ENCODE measurements at regions not wholly inside any gene's neighbourhood (a gene's known extent, or its start where the extent isn't known, plus 50 kb on each side); places are given as distances from the start of the nearest gene placed in this dataset.

DNA sequence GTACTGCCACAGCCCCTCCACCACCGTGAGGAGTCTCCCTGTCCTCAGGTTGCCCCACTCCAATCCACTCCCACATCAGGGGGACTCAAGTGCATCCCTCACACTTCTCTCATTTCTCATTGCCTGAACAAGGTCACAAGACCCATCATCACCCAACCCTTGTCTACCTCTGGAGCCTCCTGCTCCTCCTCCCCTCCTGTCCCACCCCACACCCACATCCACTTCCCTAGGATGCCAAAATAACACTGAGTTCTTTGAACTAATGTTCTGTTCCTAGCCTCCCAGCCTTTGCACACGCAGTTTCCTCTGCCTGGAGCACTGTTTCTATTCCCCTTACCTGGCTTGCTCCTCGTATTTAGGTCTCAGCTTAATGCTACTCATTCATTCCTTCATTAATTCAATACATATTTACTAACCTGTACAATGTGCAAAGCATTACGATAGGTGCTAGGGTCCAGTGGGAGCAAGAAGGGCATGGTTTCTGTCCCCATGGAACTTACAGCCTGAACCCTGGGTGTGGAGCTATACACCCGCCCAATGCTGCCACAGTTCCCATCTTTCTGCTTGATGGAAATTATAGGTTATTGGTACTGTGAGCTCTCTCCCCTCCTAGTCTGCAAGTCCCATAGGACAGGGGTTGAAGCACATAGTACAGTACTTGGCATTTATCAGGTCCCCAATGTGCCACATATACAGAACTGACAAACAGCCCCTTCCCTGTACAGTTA is 96.1 kb upstream of the GRIK3 start:
- DNase-seq: no peak

DNA sequence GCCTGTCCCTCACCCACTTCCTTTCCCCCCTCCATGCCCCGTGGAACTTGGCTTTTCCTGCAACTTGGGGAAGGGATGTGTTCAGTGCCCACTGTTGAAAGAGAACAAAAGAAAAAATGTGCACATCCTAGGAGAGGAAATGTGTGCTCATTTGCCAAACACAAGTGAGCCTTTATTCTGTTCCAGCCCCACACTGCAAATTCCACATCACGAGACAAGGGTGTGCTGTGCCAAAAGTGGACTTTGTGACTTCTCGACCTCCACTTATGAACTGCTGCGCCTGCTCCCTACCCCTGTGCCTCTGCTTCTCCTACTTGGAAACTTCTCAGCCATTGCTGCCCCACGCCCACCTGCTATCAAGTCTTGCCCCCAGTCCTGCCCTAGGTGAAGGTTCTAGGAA is 97.0 kb upstream of the GRIK3 start:
- DNase-seq: no peak

DNA sequence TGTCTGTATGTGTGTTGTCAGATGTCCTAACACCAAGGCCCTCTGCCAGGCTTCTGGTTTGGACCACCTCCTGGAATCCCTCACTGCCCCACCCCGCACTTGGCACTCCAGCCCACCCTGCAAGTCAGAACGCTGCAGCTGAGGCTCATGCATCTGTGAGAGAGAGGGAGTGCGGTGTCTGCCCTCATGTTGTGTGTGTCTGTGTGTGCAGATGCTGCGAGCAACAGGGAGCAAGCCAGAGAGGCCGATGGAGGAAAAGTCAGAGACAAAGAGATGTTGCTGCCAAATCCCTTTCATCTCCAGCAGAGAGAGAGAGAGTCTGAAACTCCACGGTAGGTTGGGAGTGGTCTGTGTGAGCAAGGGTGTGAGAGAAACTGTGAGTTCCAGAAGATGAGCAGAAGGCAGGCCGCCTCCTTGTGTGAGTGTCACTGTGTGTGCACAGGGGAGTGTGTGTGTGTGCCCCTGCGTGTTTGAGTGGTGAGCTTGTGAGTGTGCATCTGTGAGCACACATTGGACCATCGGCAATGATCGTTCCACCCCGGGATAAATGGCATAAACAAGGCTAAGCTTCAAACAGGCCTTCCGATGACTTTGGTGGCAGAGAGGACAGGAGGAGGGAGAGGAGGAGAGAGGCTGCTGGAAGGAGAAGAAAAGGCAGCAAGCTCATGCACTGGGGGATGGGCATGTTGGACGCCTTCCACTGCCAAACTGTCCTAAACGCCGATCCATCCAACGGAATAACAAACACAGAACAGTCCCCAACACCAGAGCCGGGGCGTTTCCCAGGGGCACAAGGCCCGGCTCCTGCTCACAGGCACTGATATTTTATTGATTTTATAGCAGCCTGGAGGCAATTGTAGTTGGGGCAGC is 99.2 kb upstream of the GRIK3 start:
- no peak for DNase-seq

DNA sequence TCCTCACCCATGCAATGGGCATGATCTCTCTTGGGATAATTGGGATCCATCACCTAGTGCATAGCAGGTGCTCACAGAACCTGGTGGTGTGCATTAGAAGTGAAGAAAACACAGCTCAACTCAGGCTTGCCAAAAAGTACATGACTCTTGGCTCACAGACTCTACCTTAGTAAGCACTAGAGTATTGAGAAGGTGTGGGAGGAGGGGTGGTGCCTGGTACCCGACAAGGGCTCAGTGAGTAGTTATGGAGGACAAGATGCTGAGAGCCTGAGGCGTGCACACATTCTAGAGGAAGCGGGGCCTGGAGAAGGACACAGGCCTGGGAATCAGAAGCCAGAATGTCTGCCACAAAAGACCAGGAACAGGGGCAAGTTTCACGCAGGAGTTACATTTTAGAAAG is 100.3 kb upstream of the GRIK3 start:
- DNase-seq: no peak

DNA sequence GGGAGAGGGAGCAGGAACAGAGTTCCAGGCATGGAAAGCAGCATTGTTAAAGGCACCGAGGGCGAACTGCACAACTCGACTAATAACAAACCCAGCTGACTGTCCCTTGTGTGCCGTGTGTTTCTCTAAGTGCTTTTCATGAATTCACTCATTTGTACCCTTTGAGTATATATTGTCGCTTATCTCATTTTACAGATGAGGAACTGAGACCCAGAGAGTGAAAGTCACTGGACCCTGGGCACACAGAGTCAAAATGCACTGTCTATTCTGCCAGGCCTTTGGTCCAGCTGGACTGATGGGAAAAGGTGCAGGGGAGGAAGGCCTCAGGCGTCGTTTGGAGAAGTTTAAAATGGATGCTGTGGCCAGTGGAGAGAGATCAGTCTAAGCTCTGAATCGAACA is 100.7 kb upstream of the GRIK3 start:
- no peak for DNase-seq

DNA sequence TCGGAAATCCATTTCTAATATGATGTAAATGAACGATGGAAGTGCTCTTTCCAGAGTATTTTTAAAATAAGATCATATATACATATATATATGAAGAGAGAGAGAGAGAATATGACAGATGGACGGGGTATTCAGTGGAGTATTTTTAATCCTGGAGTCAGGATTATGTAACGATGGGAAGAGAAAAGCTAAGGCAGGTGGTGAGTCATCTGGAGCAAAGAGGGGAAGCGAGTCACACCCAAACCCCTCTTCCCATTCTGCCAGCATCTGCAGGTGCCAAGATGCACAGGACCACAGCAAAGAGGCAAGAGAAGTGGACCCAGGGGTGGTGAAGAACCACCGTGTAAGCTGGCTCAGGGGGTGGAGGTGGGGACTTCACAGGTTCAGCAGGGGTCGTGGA is 102.7 kb upstream of the GRIK3 start:
- no peak for DNase-seq

DNA sequence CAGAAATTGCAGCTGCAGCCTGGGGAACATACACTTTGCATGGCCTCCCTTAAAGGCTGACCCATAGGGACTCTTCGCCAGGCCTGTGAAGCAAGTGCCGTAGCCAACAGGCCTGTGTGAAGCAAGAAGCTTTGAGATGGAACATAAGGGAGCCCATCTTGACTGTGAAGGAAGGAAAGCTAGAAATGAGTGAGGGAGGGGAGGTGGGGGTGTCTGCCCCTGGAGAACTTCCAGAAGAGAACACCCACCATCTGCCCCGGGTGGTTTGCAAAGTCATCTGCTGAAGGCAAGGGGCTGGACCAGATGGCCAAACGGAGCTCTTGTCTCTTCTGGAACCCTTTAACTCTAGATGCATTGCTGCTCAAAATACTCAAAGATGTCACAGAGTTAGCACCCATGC is 103.3 kb upstream of the GRIK3 start:
- peak; percentile 3 for DNase-seq

DNA sequence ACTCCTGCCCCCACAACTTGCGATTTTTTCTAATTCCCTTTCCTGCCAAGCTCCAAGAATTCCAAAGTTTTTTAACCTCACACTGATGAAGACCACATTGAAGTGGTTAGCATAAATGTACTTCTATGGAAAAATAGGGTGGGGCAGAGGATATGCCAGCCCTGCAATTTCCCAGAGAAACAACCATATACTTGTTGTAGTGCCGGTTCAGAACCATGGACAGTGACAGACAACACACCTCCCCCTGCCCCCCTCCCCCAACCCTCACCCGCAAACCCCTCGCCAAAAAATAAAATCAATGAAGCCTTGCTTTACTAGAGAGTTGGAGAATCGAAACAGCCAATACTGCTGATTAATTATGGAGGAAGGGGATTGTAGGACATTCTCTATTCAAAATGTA is 109.5 kb upstream of the GRIK3 start:
- DNase-seq: no peak

DNA sequence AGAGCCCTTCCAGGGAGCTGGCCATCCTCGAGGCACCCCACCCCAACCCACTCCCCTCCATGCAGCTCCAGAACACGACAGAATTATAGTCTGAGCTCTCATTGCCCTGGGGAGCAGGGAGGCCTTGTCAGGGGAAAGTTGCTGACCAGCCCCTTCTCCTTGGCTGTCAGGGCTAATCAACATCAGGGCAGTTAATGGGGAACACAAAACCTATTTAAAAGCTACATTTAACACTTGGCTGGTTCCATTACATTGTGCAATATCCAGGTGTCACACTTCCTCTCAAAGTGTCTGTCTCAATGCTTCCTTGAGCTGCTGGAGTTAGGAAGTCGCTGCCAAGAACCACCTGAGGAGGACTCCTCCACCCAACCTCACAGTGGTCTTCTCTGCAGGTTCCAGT is 111.8 kb upstream of the GRIK3 start:
- no peak for DNase-seq

DNA sequence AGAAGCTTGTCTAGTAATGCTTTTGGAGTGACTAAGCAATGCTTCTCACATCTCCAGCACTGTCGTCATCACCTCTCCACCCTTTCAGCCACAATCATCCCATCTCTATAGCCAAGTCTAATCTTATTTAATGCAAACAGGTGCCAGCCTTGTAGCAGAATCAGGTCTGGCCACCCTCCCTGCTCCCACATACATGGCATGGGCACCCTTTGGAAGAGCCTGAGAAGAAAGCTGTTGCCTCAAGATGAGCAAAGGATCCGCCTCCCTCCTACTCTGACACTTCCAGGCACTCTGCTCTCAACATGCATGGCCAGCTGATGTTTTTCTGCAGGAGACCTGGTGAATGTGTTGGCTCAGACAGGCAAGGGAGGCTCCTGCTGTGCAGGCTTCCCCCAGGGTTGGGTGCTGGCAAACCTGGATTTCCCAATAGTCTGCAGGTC is 113.1 kb upstream of the GRIK3 start:
- peak; percentile 28 for DNase-seq

DNA sequence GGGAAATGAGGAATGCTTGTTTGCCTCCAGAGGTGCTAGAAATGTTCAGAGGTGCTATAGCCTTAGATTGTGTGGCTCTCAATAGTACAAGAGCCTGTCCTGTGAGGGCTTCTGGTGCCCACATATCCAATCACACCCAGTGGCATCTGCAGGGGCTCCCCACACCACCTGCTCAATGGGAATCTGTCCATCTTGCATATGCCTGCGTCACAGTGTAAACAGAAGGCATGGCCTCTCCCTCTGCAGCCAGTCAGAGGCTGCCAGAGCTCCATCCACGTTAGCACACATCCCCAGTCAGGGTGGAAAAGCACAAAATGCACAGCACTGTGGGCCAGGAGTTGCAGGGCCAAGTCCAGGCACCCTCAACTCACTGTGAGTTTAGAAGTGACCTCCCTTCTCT is 113.6 kb upstream of the GRIK3 start:
- DNase-seq: no peak

DNA sequence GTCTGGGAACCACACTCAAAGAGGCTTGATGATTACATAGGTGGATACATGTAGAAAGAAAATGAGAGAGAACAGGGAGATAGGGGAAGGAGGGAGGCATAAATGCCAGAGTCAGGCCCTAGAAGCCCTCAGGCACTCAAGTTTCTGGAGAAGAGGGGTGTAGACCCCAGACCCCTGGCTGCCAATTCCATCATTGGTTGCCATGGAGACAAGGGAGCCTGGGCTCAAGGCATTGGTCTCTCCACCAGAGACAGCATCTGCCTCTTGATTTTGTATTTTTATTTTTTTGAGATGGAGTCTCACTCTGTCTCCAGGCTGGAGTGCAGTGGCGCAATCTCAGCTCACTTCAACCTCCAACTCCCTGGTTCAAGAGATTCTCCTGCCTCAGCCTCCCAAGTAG is 114.3 kb upstream of the GRIK3 start:
- DNase-seq: no peak

DNA sequence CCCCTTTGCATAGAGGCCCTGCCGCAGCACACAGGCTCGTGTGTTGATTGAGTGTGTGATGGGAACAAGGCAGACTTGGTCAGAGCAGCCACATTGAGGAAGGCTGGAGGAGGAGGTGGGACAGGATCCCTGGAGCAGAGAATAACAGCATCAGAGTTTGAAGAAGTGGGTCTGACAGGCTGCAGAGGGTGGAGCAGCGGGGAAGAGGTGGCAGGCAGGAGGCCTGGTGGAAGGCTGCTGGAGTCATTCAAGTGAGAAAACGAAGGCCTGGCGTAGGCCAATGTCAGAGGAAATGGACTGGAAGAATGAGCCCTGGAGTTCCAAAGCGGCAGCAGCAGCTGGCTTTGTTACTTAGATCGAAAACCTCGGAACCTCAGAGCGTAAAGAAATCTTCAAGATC is 115.0 kb upstream of the GRIK3 start:
- DNase-seq: no peak

DNA sequence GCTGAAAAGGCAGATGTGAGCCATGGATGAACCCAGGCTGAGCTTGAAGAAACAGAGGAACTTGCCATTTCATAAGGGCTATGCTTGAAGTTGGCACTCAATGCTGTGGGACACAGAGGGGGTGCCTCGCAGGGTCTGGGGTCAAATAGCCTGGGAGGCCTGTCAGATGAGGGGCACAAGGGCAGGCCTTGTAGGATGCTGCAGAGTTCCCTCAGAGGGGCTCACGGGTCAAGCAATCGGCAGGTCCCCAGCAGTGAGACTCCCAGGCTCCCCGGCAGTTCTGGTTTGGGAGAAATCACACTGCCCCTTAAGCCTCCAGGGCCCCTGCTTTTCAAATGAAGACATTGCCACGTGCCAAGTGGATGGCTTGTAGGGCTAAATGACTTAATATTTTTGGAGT is 116.7 kb upstream of the GRIK3 start:
- DNase-seq: no peak

DNA sequence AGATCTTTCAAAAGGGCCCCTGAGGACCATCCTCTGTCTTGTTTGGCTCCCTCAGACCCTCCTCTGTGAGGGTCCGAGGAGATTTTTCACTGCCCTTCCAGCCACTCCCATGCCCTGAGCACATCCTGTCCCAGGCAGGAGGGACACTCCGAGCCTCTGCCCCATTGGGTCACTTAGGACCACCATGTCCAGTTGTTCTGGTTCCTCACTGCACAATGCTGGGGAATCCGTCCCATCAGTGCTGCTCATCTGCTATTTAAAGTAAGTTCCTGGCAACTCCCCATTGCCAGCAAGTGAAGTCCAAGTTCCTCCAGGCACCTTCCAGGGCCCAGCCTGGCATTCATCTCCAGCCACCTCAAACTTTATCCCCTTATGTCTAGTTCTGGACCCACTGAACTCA is 117.5 kb upstream of the GRIK3 start:
- no peak for DNase-seq

DNA sequence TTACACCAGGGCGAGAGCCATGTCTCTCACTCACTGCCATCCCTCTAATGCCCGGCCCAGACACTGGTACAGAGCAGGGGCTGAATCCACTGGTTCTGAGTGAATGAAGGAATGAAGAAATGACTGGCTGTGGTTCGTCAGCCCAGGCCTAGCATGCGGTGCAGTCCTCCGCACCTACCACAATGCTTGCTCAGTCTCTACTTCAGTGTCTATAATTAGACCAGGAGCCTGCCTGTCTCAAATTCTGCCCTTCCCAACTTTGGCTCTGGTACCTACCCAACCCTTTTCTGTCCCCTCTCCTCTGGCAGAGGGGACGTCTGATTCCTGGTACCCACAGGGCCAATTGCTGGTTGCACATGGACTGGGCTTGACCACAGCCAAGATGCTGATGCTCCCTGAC is 118.2 kb upstream of the GRIK3 start:
- DNase-seq: no peak

DNA sequence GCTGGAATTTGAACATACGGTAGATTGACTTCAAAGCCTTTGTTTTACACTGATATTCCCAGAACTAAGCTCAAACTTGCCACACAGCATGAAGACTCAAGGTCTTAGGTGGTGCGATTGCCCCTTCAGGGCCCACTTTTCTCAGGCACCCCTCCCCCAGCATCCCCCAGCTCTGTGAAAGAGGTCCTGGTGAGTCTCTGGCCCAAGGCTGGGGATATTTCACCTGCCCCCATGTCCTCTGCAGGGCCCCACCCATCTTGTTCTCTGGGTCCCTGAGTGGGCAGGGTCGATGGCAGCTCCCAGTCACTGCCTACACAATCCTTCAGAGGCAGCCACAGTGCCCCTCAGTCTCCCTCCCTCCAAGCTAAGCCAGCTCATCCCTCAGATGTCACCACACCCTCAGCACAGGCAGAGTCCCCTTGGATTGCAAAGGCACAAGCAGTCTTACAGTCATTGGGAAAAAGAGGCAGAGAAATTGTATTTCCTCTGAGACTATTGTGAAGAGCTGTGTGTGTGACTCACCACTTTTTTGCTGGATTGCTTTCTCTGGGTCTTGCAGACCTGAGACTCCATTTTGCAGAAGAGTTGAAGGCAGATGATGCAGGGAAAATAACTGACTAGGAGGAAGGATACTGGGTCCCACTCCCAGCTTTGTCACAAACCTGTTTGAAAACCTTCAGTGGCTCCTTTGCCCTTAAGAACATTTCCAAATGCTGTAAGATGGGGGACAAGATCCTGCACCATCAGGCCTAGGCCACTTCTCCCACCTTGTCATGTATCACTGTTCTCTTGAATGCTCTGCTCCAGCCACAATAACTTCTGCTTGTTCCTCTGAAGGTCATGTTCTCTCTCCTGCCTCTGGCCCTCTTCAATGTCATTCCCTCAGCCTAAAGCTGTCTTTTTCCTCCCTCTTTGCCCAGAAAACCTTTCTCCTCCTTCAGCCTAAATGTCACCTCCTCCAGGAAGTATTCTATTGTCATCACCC is 119.1 kb upstream of the GRIK3 start:
- no peak for DNase-seq

DNA sequence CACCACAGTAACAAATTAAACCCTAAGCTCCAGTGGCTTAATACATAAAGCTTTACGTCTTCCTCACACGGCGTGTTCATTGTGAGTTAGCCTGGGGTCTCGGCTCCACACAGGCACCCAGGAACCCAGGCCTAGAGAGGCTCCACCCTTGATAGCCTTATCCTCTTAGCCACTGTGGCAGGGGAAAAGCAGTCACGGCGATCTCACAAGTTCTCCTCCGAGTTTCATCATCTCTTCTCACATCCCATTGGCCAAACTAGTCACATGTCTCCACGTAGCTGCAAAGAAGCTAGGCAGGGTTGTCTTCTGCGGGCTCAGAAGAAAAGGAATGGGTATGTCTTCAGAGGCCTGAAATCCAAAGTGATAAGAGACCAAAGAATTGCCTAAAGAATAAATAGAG is 122.3 kb upstream of the GRIK3 start:
- DNase-seq: no peak

DNA sequence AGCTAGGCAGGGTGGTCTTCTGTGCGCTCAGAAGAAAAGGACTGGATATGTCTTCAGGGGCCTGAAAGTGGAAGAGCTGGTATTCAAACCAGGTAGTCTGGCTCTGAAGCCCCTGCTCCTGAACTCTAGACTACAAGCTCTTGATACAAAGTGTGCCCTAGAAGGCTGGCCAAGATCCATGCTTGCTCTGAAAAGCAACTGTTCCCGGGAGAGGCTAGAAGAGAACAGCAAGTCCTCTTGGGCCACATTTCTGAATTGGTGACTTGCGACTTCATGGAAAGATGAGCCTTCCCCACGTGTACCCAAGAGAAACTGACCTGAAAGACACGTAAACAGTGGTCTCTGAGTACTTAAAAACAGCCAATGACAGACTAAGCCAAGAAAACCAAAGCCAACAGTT is 123.3 kb upstream of the GRIK3 start:
- no peak for DNase-seq

DNA sequence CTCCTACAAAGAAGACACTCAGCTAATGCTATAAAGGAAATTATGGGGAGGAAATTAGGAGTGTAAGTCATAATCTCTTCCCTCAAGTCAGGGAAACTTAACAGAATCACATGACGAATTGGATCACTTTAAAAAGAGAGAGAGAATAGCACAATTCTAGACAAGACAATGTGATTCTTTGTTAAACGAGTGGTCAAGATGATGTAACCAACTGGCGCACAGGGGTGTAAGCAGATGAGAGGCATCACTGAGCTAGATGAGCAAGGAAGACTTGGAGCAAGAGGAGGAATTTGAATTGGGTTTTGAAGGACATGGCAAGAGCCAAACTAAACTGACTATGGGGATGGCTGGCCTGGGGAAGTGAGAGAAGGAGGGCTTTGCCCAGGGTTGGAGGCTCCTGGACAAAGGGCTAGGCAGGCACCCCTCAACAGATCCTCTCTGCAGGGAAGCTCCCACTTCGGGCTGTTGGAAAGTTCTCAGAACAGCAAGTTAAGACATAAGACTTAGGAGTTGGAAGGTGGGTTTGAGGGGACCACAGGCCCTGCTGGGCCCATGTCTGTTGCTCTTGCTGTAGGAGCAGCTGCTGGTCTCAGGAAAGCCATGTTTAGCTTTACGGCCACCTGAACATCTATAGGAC is 123.9 kb upstream of the GRIK3 start:
- DNase-seq: no peak

DNA sequence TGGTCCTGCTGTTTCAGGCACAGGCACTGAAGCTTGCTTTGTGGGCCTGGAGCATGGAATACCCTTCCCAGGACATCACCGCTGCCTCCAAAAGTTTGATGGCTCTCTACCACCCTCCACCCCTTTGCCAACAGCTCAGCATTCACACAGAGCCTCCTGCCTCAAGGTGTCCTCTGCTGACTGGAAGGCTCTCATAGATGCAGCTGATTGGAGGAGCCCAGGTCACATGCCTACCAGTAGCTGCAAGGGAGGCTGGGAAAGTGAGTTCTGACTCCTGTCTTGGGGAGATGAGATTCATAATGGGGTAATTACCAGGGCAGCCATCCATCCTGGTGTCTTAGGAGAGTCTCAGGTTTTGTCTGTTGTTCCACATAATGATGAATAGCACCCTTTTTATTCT is 124.8 kb upstream of the GRIK3 start:
- no peak for DNase-seq

DNA sequence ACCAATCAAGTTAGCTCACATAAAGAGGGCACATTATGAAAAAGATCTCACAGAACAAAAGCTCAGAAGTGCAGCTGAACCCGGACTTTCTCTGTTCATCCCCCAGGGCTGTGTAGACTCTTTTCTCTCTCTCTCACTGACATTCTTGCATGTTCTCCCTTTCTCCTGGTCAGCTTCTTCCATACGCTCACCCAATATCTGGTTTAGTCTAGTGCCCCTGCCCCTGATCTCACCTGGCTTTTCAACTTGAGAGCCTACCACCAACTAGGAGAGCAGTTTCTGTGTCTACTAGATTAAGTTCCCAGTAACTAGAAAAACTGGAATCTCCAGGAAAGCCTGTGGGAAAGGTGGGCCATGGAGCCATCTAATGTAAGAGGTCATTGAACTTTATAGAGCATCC is 126.9 kb upstream of the GRIK3 start:
- DNase-seq: no peak

DNA sequence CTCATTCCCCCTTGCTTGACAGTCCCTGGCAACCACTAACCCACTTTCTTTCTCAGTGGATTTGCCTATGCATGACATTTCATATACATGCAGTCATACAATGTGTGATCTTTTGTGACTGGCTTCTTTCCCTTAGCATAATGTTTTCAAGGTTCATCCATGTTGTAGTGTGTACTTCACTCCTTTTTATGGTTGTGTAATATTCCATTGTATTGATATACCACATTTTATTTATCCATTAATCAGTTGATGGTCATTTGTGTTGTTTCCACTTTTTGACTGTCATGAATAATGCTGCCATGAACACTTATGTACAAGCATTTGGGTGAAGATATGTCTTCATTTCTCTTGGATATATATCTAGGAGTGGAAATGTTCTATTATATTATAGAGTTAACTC is 127.7 kb upstream of the GRIK3 start:
- DNase-seq: no peak

All from NCI-H69 (cell line).